PC-3 (cell line): ENCODE measurements at regions not wholly inside any gene's neighbourhood (a gene's known extent, or its start where the extent isn't known, plus 50 kb on each side); places are given as distances from the start of the nearest gene placed in this dataset.

Experiments
- ATAC-seq: fragments of 200-7000 bp; cut with Tn5 transposase; 2 replicates; pipeline ENCODE4 v1.9.1; 2020; ENCODE audit warnings: mild to moderate bottlenecking, moderate library complexity
- BruUV-seq: library from RNA; stranded (reverse); fragments of 400-500 nt; replicated peaks from 2 replicates; lab custom pipeline; 2021; lab: Mats Ljungman, UMichigan
- CTCF ChIA-PET: fragments of 300-600 bp; sonication (Branson Sonifier 250); formaldehyde crosslinking; loops from one replicate; lab custom pipeline; 2022; ENCODE audit warnings: antibody characterized with exemption; lab: Charles Lee
- POLR2A ChIA-PET: fragments of 300-600 bp; sonication (Branson Sonifier 250); formaldehyde crosslinking; loops from one replicate; lab custom pipeline; 2022; ENCODE audit warnings: antibody characterized with exemption; ENCODE audit not compliant: unreplicated experiment; lab: Charles Lee
- DNase-seq: peaks from one replicate; pipeline ENCODE4 v3.0.0-alpha.2; 2015
- H2AFZ ChIP-seq: fragments of 300-600 bp; sonication (generic); 2 replicates; pipeline ENCODE4 v1.6.0; 2016; ENCODE audit warnings: antibody characterized with exemption, low read length
- H3F3A ChIP-seq: fragments of 300-600 bp; sonication (generic); one replicate; pipeline ENCODE4 v1.6.0; 2017; ENCODE audit warnings: antibody characterized with exemption, low read length, control low read depth, mild to moderate bottlenecking; ENCODE audit not compliant: unreplicated experiment
- H3K27ac ChIP-seq: fragments of 300-600 bp; sonication (generic); 2 replicates; pipeline ENCODE4 v1.5.1; 2016; ENCODE audit warnings: mild to moderate bottlenecking, low read length
- H3K27me3 ChIP-seq: fragments of 300-600 bp; sonication (generic); 2 replicates; pipeline ENCODE4 v1.6.1; 2016; ENCODE audit warnings: low read length, mixed read lengths
- H3K36me3 ChIP-seq: fragments of 300-600 bp; sonication (generic); 2 replicates; pipeline ENCODE4 v1.6.1; 2016; ENCODE audit warnings: low read depth, mixed run types, low read length, mixed read lengths
- H3K4me1 ChIP-seq: fragments of 300-600 bp; sonication (generic); 2 replicates; pipeline ENCODE4 v1.5.1; 2016; ENCODE audit warnings: low read length; ENCODE audit not compliant: insufficient read depth
- H3K4me2 ChIP-seq: fragments of 300-600 bp; sonication (generic); 2 replicates; pipeline ENCODE4 v1.6.0; 2016; ENCODE audit warnings: low read length
- H3K4me3 ChIP-seq: fragments of 300-600 bp; sonication (generic); 2 replicates; pipeline ENCODE4 v1.5.1; 2016; ENCODE audit warnings: mild to moderate bottlenecking, low read length, mixed read lengths
- H3K79me2 ChIP-seq: fragments of 300-600 bp; sonication (generic); 2 replicates; pipeline ENCODE4 v1.6.1; 2017; ENCODE audit warnings: low read length, mixed read lengths
- H3K9ac ChIP-seq: fragments of 300-600 bp; sonication (generic); 2 replicates; pipeline ENCODE4 v1.6.0; 2016; ENCODE audit warnings: mild to moderate bottlenecking, low read length
- H3K9me2 ChIP-seq: fragments of 300-600 bp; sonication (generic); replicated peaks from 2 replicates; pipeline ENCODE4 v1.6.1; 2016; ENCODE audit warnings: mixed run types, low read length, mixed read lengths
- H3K9me3 ChIP-seq: fragments of 300-600 bp; sonication (generic); 2 replicates; pipeline ENCODE4 v1.6.1; 2016; ENCODE audit warnings: low read length, mixed read lengths
- H4K20me1 ChIP-seq: fragments of 300-600 bp; sonication (generic); 2 replicates; pipeline ENCODE4 v1.6.1; 2016; ENCODE audit warnings: low read length, mixed read lengths
- CTCF ChIP-seq: fragments of 300-600 bp; sonication (generic); conservative IDR thresholded peaks from 2 replicates; pipeline ENCODE4 v1.5.1; 2017; ENCODE audit warnings: antibody characterized with exemption, low read depth, mild to moderate bottlenecking, low read length
- EZH2 ChIP-seq: fragments of 300-600 bp; sonication (generic); IDR thresholded peaks from one replicate; pipeline ENCODE4 v1.6.1; 2017; ENCODE audit warnings: antibody characterized with exemption, mild to moderate bottlenecking, low read length; ENCODE audit not compliant: unreplicated experiment
- EZH2phosphoT487 ChIP-seq: fragments of 300-600 bp; sonication (generic); IDR thresholded peaks from 2 replicates; pipeline ENCODE4 v1.6.1; 2018; ENCODE audit warnings: mild to moderate bottlenecking, antibody characterized with exemption, low read length, borderline replicate concordance
- intact Hi-C: fragments of 100-400 bp; cut with micrococcal nuclease; formaldehyde crosslinking; loops from 2 replicates; pipeline ENCODE4 v1.9.0; 2023

GRCh38 chr9:117957267-117957666, 253.1 kb downstream of the TLR4 start:
- Histone ChIP-seq H4K20me1 (no peaks in the 10 kb centered on the region), H3K9ac (no peak overlapping the region), H3F3A (no peaks in the 10 kb centered on the region), H3K4me3 (no peak overlapping the region), H3K9me2 (no peaks in the 10 kb centered on the region), H3K4me2 (no peak overlapping the region), H3K9me3 (no peaks in the 10 kb centered on the region), H3K79me2 (no peaks in the 10 kb centered on the region), H3K4me1 (no peaks in the 10 kb centered on the region), H3K27me3 (no peaks in the 10 kb centered on the region), H3K36me3 (no peaks in the 10 kb centered on the region), H3K27ac (no peak overlapping the region), H2AFZ (no peak overlapping the region)
- ChIA-PET CTCF (no interaction called here), POLR2A (no interaction called here)
- no TSS peak for BruUV-seq
- TF ChIP-seq CTCF: no peak
- TF ChIP-seq EZH2: no peak
- TF ChIP-seq EZH2phosphoT487: no peak
- no peak for DNase-seq
- ATAC-seq: no peak
- intact Hi-C loops: no loop called here

- Histone ChIP-seq H3K4me3 (no peak overlapping the region), H4K20me1 (no peaks in the 10 kb centered on the region), H2AFZ (no peak overlapping the region), H3F3A (no peaks in the 10 kb centered on the region), H3K27ac (no peak overlapping the region), H3K9ac (no peak overlapping the region), H3K79me2 (no peaks in the 10 kb centered on the region), H3K4me2 (no peak overlapping the region), H3K36me3 (no peaks in the 10 kb centered on the region), H3K27me3 (no peaks in the 10 kb centered on the region), H3K4me1 (no peaks in the 10 kb centered on the region), H3K9me3 (no peaks in the 10 kb centered on the region), H3K9me2 (no peaks in the 10 kb centered on the region)
- DNase-seq (no peak), ATAC-seq (no peak)
- CTCF ChIA-PET: no interaction called here
- TF ChIP-seq CTCF (no peak), EZH2phosphoT487 (no peak), EZH2 (no peak)
- intact Hi-C loops: no loop called here
- BruUV-seq: no TSS peak
- POLR2A ChIA-PET: no interaction called here
Measured at GRCh38 chr9:117958726-117959125, 254.5 kb downstream of the TLR4 start.

- Histone ChIP-seq H3K79me2 (no peaks in the 10 kb centered on the region), H3K27ac (no peak overlapping the region), H3K27me3 (no peaks in the 10 kb centered on the region), H3F3A (no peaks in the 10 kb centered on the region), H4K20me1 (no peaks in the 10 kb centered on the region), H3K9me3 (no peaks in the 10 kb centered on the region), H3K4me2 (no peak overlapping the region), H2AFZ (no peak overlapping the region), H3K9me2 (no peaks in the 10 kb centered on the region), H3K9ac (no peak overlapping the region), H3K4me3 (no peak overlapping the region), H3K36me3 (no peaks in the 10 kb centered on the region), H3K4me1 (no peaks in the 10 kb centered on the region)
- intact Hi-C loops: no loop called here
- CTCF ChIA-PET: no interaction called here
- POLR2A ChIA-PET: no interaction called here
- BruUV-seq: no TSS peak
- DNase-seq: no peak
- no peak for ATAC-seq
- TF ChIP-seq CTCF: no peak
- TF ChIP-seq EZH2: no peak
- no peak for TF ChIP-seq EZH2phosphoT487
Measured at GRCh38 chr9:117963493-117964090, 259.4 kb downstream of the TLR4 start.
